Keratinocyte (primary cell): ENCODE measurements at regions not wholly inside any gene's neighbourhood (a gene's known extent, or its start where the extent isn't known, plus 50 kb on each side); places are given as distances from the start of the nearest gene placed in this dataset.

ENCODE experiments used
- DNase-seq: peaks from one replicate; pipeline ENCODE4 v3.0.0-alpha.2; 2011; ENCODE audit warnings: low read depth, missing footprints, low spot score
- FAIRE-seq: peaks from 2 replicates; lab custom pipeline; 2011; peaks lifted over from hg19 to GRCh38; lab: Jason Lieb, UNC
- H2AFZ ChIP-seq: 2 replicates; pipeline ENCODE4 v1.6.0; 2012; ENCODE audit warnings: low read length, control low read depth, inconsistent platforms; ENCODE audit not compliant: control insufficient read depth
- H3K27ac ChIP-seq: 2 replicates; pipeline ENCODE4 v1.5.1; 2011; ENCODE audit warnings: low read length; ENCODE audit not compliant: control insufficient read depth, insufficient read depth
- H3K27me3 ChIP-seq: 3 replicates; pipeline ENCODE4 v1.6.0; 2011; ENCODE audit warnings: low read length; ENCODE audit not compliant: control insufficient read depth, insufficient read depth; ENCODE audit errors: extremely low read depth
- H3K36me3 ChIP-seq, 2 experiments: 2 replicates in 1 of 2; 3 replicates in 1 of 2; pipeline ENCODE4 v1.5.1; 2011; ENCODE audit warnings: low read length in 2 of 2, mild to moderate bottlenecking in 1 of 2; ENCODE audit not compliant: control insufficient read depth in 2 of 2, insufficient read depth in 2 of 2; ENCODE audit errors: extremely low read depth in 1 of 2
- H3K4me1 ChIP-seq: 3 replicates; pipeline ENCODE4 v1.5.1; 2011; ENCODE audit warnings: low read length; ENCODE audit not compliant: control insufficient read depth, insufficient read depth; ENCODE audit errors: extremely low read depth
- H3K4me2 ChIP-seq: 3 replicates; pipeline ENCODE4 v1.6.0; 2011; ENCODE audit warnings: low read depth, low read length; ENCODE audit not compliant: control insufficient read depth, insufficient read depth; ENCODE audit errors: extremely low read depth
- H3K4me3 ChIP-seq, 3 experiments: fragments of 200-600 bp in 1 of 3; sonication (generic) in 1 of 3; 2 replicates in 2 of 3; 3 replicates in 1 of 3; pipeline ENCODE4 v1.5.1; 2011 to 2016; ENCODE audit warnings: low read length in 3 of 3, mild to moderate bottlenecking in 3 of 3, control low read depth in 2 of 3, inconsistent platforms in 1 of 3, low read depth in 1 of 3, mixed read lengths in 1 of 3, mixed run types in 1 of 3, moderate library complexity in 1 of 3; ENCODE audit not compliant: control insufficient read depth in 2 of 3, insufficient read depth in 2 of 3; ENCODE audit errors: extremely low read depth in 1 of 3
- H3K79me2 ChIP-seq: 2 replicates; pipeline ENCODE4 v1.6.0; 2012; ENCODE audit warnings: low read length; ENCODE audit not compliant: control insufficient read depth, insufficient read depth
- H3K9ac ChIP-seq: 3 replicates; pipeline ENCODE4 v1.6.0; 2011; ENCODE audit warnings: low read length; ENCODE audit not compliant: control insufficient read depth, insufficient read depth; ENCODE audit errors: extremely low read depth
- H3K9me1 ChIP-seq: 3 replicates; pipeline ENCODE4 v1.6.0; 2011; ENCODE audit warnings: low read length; ENCODE audit not compliant: control insufficient read depth, insufficient read depth; ENCODE audit errors: extremely low read depth
- H3K9me3 ChIP-seq: 2 replicates; pipeline ENCODE4 v1.5.1; 2012; ENCODE audit warnings: low read depth, low read length; ENCODE audit not compliant: control insufficient read depth
- H4K20me1 ChIP-seq: 3 replicates; pipeline ENCODE4 v1.6.0; 2011; ENCODE audit warnings: low read length; ENCODE audit not compliant: control insufficient read depth, insufficient read depth; ENCODE audit errors: extremely low read depth
- EZH2 ChIP-seq: IDR thresholded peaks from one replicate; pipeline ENCODE4 v1.6.1; 2012; ENCODE audit warnings: inconsistent platforms, mild to moderate bottlenecking, low read length, moderate library complexity
- dilution Hi-C: fragments of 300-500 bp; cut with MboI; formaldehyde crosslinking; loops from one replicate; pipeline ENCODE4 v1.7.0; 2020; ENCODE audit warnings: low sequenced_read_pairs; ENCODE audit not compliant: extremely low pct_ligation_motif_present
- TF ChIP-seq, protein P1 (sequence below), 3 experiments: IDR thresholded peaks in 1 of 3; conservative IDR thresholded peaks in 1 of 3; optimal IDR thresholded peaks in 1 of 3; 2 replicates in 2 of 3; 3 replicates in 1 of 3; pipeline versions ENCODE3 to v1.5.1; 2011; ENCODE audit warnings: low read length in 3 of 3, mild to moderate bottlenecking in 3 of 3, moderate library complexity in 2 of 3, control low read depth in 1 of 3, inconsistent platforms in 1 of 3; ENCODE audit not compliant: insufficient read depth in 2 of 3; ENCODE audit errors: extremely low read depth in 1 of 3

DNA sequence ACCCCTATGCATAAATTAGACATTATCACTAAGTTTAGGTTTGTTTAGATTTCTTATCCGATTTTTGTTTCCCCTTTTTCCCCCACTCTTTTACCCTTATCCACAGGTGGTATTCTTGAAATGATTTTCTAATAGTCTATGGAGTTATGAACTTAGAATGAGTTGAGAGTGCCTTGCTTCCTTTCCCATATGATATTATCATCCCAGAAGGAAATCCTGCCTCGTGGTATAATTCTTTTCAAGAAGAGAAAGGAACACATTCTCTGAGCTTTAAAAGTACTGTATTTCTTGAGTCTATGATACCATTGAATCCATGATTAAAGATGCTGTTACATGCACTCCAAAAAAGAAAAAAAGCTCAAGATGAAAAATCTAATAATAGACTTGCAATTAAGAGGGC lies 76.9 kb upstream of the ADAMTSL1 start:
- Histone ChIP-seq H3K9me3 (no peaks in the 10 kb centered on the region), H3K4me3 (no peak overlapping the region), H3K36me3 (no peaks in the 10 kb centered on the region), H3K4me1 (peaks cover 14% of the 10 kb centered on the region), H4K20me1 (no peaks in the 10 kb centered on the region), H3K4me2 (no peak overlapping the region), H3K9ac (no peak overlapping the region), H3K27ac (no peak overlapping the region), H3K27me3 (no peaks in the 10 kb centered on the region), H3K79me2 (no peaks in the 10 kb centered on the region), H2AFZ (no peak overlapping the region), H3K9me1 (no peaks in the 10 kb centered on the region)
- dilution Hi-C loops: loop anchor here (25.0 kb wide), 1 partner anchor 90 kb away; no protein-coding TSS in a partner anchor
- no peak for FAIRE-seq
- TF ChIP-seq, protein P1, sequence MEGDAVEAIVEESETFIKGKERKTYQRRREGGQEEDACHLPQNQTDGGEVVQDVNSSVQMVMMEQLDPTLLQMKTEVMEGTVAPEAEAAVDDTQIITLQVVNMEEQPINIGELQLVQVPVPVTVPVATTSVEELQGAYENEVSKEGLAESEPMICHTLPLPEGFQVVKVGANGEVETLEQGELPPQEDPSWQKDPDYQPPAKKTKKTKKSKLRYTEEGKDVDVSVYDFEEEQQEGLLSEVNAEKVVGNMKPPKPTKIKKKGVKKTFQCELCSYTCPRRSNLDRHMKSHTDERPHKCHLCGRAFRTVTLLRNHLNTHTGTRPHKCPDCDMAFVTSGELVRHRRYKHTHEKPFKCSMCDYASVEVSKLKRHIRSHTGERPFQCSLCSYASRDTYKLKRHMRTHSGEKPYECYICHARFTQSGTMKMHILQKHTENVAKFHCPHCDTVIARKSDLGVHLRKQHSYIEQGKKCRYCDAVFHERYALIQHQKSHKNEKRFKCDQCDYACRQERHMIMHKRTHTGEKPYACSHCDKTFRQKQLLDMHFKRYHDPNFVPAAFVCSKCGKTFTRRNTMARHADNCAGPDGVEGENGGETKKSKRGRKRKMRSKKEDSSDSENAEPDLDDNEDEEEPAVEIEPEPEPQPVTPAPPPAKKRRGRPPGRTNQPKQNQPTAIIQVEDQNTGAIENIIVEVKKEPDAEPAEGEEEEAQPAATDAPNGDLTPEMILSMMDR (optimal IDR thresholded peaks at IDR 0.05 in 1 of 3, IDR thresholded peaks at IDR 0.05 in 1 of 3, conservative IDR thresholded peaks at IDR 0.05 in 1 of 3; ENCODE audit: extremely low read depth in 1 of 3, insufficient read depth in 2 of 3, low read length in 3 of 3): no peak
- TF ChIP-seq EZH2: no peak
- no peak for DNase-seq

DNA sequence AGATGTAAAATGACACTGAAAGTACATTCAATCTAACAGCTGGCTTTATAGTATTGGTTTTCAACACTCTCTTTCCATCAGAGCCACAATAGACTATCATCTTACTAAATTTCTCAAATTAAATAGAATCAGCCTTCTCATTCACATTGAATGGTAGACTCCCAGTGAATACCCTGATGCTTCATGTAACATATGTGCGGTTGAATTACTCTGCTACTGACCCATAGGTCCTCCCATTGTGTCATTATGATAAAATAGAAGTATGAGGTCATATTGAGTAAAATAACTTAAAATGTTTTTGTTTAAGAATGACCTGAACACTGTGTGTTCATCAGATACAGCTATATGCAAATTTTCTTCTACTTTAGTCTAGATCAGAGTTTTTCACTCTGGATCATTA lies 75.9 kb upstream of the ADAMTSL1 start:
- no peak for FAIRE-seq
- dilution Hi-C loops: loop anchor here (25.0 kb wide), 1 partner anchor 89 kb away; no protein-coding TSS in a partner anchor

More for the DNA sequence above, 75.9 kb upstream of the ADAMTSL1 start:
- no peak for DNase-seq
- no peaks in the 10 kb centered on the region for H3K27me3 ChIP-seq
- no peak overlapping the region for H3K4me2 ChIP-seq
- H3K9me1 ChIP-seq: no peaks in the 10 kb centered on the region
- no peak overlapping the region for H3K9ac ChIP-seq
- peaks cover 10% of the 10 kb centered on the region for H3K4me1 ChIP-seq
- no peak overlapping the region for H3K27ac ChIP-seq
- H3K9me3 ChIP-seq: no peaks in the 10 kb centered on the region
- H3K79me2 ChIP-seq: no peaks in the 10 kb centered on the region
- H3K36me3 ChIP-seq: no peaks in the 10 kb centered on the region
- TF ChIP-seq EZH2: no peak
- TF ChIP-seq, protein P1 (optimal IDR thresholded peaks at IDR 0.05 in 1 of 3, IDR thresholded peaks at IDR 0.05 in 1 of 3, conservative IDR thresholded peaks at IDR 0.05 in 1 of 3; ENCODE audit: extremely low read depth in 1 of 3, insufficient read depth in 2 of 3, low read length in 3 of 3): no peak
- no peak overlapping the region for H2AFZ ChIP-seq
- H3K4me3 ChIP-seq: no peak overlapping the region
- H4K20me1 ChIP-seq: no peaks in the 10 kb centered on the region
